ENCODE measurements at regions not wholly inside any gene's neighbourhood (a gene's known extent, or its start where the extent isn't known, plus 50 kb on each side); places are given as distances from the start of the nearest gene placed in this dataset.

DNA sequence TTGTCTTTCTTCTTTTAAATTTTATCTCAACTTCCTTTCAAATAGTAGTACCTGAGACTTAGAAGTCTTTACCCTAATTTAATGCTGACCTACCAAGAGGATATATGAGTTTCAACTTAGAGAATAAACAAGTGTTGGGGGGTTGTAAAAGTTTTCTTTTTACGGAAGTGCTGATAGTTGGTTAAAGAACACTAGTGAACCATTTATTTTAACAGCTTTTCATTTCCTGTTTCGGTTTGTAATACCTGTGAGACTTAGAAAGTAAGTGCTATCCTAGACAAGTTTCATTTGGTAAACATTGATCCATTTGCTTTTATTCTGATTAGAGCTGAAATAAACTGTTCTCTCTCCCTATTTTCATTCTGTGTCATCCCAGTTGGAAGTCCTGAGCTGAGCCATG, 683.1 kb upstream of the SORCS1 start:
- no peak for DNase-seq

DNA sequence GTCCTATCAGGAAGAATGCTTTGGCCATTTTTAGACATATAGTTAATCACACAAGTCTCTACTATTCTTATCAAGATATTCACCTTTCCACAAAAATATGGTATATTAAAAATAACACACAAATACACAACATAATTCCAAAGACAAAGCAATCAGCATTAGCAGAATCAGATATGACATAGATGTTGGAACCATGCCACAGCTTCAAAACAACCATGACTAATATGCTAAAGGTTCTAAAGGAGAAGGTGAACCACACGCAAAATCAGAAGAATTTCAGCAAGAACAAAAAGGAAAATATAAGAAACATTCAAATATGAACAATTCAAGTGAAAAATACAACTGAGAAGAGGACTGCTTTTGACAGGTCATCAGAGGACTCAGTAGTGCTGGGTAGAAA, 670.2 kb upstream of the SORCS1 start:
- no peak for DNase-seq

DNA sequence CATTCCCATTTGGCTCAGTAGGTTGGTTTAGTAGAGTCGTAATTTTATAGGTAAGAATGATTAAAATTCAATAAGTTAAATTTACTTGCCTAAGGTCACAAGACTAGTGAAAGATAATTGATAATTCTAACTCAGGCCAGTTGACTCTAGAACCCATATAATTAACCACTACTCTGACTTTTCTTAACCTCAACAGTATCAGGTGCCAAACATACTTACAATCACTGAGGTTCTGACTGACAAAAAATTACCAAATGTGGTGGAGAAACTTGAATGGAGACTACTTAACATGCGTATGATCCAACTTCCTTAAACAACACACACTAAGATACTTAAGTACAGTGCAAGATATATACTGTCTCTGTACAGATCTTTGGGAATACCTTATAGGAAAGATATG, 667.3 kb upstream of the SORCS1 start:
- no peak for DNase-seq

DNA sequence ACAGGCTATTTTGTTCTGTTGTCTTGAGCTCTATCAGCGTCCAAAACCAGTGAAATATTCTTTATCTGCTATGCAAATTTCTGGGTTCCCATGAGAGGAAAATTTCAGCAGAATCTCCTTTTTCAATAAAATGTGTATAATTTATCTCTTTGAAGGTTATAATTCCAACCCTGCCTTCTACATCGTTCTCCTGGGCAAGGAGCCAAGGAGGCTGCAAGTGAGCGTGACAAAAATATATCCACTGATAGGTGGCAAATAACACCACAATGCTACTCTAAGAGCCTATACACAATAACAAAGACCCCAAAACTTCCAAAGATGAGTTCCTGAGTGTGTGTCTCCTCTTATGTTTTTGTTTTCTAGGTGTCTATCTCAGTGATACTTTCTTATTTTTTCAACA, 664.7 kb upstream of the SORCS1 start:
- DNase-seq: no peak

DNA sequence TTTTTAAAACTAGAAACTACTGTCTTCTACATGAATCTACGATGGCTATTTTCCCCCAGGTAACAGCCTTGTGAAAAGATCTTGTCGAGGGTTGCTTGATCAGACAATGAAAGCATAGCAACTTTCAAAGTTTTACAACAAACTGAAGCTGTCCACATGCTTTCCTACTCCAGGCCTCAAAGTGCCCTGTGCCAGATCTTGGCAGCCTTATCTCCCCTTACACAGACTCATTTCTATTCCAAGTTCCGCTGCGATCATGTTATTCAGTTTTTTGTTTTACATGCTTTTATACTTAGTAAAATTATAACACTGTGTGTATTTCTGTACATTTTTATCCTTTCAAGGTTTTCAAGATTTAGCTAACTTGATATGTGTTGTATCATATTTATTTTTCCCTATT, 661.7 kb upstream of the SORCS1 start:
- no peak for DNase-seq

DNA sequence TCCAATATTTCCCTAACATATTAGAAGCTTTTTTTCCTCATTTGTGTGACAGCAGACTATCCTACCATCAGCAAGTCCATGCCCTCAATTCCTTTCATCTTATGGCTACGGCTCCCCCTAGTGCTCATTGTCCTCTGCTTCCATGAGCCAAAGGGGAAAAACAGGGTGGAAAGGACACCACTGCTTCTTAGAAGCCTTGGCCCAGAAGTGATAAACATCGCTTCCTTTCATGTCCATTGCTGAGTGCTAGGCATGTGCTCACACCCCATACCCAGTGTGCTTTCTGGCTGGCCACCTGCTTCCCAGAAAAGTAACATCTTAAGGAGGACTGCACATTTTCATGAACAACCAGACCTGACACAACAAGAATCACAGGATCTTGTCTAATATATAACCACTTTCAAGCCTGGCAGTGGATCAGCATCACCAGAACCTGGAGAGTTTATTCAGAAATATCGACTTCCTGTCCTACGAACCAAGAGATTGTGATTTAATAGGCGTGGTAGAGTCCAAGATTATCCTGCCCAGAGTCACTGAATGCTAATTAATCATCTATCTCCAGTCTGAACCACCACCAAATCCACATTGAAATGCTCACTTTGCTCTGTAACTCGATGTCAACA, 650.5 kb upstream of the SORCS1 start:
- DNase-seq: peak; percentile 61

DNA sequence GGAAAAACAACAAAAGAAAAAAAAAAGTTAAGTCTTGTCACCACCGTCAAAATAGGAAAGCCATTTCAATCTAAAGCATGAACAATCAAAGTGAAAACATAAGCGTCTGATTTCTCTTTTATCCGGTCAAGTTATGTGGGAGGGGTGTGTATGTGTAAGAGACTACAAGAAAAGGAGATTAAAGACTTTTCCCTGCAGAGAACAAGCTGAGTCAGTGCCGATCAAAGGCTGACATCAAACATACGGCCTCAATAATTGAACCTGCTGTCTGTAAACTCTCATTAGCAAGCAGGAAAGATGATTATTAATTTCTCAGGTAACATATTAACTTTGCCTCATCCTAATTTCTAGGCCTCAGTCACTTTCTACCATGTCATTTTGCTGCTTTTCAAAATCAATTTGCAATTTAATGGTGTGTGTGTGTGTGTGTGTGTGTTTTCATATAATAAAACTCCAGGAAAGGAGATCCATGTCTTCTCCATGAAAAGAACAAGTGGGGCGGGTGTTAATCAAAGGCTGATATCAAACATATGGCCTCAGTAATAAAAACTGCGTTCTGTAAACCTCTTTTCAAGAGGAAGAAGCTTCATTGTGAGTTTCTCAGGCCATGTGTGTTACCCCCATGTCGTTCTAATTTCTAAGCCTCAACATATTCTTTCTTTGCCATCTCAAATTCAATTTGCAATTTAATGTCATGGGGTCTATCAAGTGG, 649.1 kb upstream of the SORCS1 start:
- DNase-seq: no peak

DNA sequence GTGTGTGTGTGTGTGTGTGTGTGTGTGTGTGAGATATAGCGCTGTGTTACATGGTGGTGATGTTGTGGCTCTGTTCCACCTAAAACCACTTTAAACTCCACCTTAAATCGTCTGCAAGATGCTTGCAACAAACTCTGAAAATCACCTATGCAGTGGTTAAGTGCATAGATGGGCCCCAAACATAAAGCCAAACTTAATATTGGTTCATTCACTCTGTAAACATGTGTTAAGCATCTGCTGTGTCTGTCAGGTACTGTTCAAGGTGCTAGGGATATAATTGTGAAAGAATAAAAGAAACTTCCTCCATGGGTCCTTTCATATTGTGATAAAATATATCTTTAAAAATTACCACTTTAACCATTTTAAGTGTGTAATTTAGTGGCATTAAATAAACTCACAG, 645.4 kb upstream of the SORCS1 start:
- no peak for DNase-seq

DNA sequence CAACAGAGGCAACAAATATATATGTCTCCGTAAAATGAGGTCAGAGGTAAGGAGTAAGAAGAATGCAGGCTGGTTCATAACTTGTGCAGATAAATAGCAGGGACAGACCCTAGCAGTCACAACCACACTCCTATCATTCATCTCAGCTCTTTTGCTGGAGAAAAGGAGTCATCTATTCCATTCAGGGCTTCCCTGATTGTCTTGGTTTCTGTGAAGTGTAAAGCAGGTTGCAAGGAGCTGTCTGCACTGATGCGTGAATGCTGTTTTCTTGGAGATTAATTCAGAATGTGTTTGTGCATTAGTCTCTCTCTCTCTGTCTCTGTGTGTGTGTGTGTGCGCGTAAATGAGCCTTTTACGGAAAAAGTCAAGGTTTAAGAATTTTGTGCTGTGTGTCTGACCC, 643.3 kb upstream of the SORCS1 start:
- no peak for DNase-seq

DNA sequence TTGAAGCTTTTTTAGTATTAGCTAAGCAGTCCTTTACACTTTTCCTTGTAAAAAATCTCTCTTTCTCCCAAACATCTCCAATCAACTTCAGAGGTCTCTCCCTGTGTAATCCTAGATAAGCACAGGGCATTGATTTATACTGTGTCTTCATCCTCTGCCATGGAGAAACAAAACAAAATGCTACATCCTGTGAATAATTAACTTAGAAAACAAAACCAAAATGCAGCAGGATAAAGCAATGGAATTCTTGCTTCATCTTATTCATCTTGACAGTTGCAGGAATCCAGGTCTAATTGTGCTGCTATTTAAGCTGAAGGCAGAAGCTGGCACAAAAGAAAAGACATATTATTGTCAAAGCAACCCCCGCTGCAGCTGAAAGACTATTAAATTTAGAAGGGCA, 641.5 kb upstream of the SORCS1 start:
- no peak for DNase-seq

DNA sequence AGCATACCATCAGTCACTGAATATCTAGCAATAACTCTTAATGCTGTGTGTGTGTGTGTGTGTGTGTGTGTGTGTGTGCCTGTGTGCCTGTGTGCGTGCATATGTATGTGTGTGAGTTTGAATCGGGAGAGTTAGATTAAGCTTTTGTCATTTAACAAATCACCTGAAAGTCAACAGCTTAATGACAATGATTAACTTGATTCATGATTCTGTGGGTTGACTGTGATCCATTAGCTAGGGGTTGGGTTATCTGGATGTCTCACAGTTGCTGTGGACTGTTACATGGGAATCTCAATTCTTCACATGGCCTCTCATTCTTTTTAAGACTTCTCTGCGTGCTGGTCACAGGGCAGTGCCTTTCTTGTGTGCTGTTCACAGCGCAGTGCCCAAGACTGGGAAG, 639.0 kb upstream of the SORCS1 start:
- DNase-seq: no peak

DNA sequence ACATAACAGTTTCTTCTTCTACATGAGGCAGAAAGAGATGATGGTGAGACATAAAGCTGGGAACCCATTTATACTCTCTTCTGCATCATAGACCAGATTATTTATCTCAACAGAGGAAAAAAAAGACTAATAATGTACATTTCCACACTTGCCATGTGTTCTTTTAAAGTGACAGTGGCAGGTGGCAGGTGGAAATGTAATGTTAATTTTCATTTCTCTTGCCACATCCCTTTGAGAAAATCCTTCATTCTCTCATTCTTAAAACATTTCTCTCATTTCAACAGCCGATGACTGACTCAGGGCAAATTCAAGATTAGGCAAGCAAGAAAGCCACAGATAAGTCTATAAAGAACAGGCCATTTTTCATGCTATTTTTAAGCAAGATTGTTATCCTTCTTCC, 635.6 kb upstream of the SORCS1 start:
- no peak for DNase-seq

DNA sequence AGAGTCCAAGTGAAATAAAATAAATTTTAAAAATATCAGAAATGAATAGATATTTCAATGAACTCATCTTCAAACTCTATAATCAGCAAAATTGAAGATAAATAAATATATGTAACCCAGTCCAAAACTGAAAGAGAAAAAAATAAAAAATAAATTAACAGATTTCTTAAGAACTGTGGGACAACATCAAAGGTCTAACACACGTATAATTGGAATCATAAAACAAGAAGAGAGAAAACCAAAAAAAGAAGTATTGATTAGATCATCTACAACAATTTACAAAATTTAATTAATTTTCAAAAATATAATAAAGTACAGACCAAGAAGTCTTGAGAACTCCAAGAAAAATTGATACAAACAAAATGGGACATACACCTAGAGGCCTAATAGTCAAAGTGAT, 625.8 kb upstream of the SORCS1 start:
- no peak for DNase-seq

DNA sequence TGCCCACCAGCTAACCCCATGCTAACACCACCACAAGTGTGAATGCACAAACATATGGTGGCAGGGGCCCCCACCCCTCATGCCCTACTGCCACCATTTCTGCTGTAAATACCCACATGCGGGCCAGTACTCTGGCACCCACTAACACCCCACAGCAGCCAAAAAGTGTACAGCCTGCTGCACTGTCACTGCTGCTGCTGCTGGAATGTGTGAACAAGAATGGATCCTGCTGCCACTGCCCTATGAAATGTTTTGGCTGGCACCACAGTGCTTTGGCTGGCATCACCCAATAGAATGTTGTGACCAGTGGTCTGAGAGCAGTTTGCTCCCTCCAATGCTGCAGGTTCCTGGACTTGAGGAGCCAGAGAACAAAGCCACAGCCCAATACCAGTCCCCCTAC, 606.6 kb upstream of the SORCS1 start:
- DNase-seq: no peak

DNA sequence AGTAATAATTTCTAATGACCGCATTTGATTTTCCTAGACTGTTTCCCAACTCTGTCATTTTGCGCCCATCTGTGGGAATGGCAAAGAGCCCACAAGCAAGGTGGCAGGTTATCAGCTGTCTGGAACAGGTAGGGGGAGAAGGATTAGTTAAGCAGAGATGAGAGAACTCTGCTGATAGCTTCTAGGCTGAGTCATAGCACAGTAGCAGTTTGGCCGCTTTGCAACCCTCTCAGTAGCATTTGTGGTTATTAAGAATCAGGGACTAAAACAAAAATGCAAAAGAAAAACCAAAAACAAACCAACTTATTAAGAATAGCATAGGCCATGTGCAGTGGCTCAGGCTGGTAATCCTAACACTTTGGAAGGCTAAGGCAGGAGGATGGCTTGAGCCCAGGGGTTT, 602.7 kb upstream of the SORCS1 start:
- no peak for DNase-seq

DNA sequence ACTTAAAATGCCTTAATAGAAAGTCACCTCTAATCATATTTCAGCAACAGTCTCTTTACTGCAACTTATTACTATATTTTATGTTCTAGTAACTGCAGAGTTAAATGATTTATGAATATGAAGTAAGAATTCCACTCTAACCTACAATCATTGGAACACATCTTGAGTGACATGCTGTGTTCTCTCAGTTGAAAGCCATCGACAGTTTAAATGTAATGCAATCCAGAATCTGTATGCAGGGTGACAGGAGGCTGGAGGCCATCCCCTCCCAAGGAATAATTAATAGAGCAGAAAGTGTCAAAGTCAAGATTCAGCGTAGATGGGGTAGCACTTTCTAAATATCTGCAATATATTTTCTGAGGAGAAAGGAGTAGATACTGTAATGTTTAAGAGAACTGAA, 590.3 kb upstream of the SORCS1 start:
- no peak for DNase-seq

DNA sequence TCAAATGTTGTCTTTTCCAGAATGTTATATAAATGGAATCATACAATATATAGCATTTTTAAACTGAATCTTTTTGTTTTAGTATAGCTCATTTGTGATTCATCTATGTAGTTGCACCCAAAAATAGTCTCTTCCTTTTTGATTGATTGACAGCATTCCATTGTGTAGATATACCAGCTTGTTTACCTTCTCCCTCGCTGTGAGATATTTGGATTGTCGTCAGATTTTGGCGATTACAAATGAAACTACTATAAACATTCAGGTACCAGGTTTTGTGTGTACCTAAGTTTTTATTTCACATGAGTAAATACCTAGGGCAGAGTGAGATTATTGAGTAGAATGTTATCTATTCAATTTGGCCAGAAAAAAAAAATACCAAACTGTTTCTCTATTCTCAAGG, 584.7 kb upstream of the SORCS1 start:
- no peak for DNase-seq

DNA sequence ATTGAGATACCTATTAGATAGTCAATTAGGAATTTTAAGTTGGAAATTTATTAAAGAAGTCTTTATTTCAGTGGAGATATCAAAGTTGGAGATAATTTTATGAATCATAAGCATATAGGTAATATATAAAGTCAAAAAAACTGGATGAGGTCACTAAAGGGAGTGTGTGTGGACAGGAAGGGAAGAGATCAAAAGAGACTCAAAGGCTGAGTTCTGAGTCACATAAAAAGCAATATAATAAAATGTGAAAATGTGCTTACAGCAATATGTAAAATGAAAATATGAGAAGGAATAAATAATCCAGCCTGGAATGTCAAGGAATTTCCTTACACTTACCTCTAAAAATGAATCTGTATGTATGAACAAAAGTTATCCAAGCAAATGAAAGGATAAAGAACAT, 583.3 kb upstream of the SORCS1 start:
- DNase-seq: no peak

DNA sequence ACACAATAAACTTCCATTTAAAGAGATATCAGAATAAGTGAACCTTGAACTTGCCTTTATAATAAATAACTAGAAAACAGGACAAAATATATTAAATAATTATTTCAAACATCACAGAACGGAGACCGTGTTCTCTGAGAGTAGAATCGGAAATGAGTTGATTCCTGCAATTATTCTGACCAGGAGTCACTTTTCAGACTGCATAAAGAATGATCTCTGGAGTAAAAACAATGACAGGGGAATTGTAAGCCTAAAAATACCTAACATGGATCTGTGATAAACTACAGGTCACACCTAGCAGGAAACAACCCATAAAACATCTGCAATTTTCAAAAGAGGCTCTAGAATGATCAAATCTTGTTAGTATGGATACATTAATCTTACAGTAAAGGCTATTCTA, 577.5 kb upstream of the SORCS1 start:
- DNase-seq: no peak

DNA sequence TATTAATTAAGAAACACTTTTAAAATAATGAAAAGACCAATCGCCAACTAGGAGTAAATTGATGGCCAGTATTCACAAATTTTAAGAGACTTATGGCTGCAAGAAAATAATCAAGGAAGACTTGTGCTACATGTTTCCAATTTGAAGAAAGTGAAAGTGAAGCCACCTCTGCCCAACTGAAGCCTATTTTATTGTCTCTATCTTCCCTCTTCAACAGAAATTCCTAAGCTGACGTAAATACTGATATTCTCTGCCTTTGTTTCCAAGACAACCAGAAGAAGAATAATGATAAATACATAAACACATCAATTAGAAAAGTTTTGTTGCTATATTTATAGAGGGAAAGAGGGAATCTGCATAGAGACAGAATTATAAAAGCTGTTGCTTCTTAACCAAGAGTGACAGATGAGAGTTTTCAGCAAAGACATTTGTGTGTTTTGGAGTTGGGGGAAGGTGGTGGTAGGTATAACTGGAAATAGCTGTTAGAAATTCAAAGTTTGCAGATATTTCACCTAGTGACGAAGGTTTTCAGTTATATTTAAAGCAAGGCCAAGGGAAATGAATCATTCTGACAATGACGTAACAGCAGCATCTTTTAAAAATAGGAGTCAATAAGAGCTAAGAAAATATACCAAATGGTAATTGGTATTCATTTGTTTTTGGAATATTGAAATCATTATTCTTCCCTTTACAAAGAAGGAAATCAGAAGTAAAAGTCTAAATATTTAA, 576.6 kb upstream of the SORCS1 start:
- no peak for DNase-seq

DNA sequence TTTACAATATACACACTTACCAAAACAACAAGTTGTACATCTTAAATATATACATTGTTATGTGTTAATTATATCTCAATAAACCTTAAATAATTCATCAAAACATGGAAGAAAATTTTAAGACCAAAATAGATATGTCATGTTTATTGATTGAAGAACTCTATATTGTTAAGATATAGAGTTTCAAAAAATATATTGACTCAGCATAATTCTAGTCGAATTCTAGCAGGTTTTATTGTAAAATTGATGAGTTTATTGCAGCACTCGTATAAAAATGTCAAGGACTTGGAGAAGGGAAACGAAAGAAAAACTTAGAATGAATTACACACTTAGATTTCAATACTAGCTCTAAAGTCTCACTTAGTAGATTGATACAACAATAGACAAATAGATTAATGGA, 575.4 kb upstream of the SORCS1 start:
- no peak for DNase-seq

DNA sequence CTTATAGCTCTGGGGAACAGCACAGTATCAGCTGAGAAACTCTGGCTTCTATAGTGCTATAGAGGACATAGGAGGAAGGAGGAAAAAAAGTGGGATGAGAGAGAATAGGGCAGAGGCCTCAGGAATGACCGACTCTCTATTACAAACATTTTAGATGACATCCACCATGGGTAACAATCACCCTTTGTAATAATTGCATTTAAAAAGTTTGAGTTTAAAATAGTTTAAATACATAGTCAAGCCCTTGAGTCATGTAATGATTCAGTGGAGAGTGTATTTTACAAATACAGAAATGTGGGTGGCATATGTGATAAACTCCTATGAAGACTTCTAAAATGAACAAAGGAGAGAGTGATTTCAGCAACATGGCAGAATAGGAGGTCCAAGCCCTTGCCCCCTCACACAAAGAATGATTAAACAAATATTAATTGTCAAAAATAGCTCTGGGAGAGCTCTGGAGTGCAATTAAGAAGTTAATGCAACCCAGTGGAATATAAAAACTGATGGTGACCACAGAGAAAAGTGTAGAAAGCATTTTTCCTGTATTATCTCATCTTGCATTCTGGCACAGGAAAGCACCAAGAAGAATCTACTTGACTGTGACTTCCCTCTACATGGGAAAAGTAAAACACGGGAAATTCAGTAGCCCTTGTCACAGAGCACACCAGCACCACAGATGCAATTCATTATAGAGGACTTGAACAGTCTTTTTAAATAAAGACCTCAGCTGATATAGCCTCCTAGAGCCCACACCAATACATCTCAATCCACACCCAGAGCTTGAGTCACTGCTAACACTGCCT, 569.0 kb upstream of the SORCS1 start:
- no peak for DNase-seq

DNA sequence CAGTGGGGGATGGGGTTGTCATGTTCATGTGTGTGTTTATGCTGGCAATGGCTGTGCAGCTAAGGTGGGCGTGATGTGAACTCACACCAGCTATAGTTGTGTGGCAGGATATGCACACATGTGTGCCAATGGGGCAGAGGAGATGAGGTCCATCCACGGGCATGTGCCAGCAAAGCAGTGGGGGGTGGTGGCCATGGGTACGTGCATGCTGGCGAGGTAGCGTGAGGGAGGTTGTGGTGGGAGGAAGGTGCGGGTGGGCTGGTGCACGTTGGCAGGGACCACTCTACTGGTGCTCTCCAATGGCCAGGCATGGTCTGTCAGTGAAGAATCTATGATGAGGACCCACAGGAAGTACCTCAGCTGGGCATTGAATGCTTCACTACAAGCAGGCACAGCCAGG, 567.5 kb upstream of the SORCS1 start:
- DNase-seq: no peak

DNA sequence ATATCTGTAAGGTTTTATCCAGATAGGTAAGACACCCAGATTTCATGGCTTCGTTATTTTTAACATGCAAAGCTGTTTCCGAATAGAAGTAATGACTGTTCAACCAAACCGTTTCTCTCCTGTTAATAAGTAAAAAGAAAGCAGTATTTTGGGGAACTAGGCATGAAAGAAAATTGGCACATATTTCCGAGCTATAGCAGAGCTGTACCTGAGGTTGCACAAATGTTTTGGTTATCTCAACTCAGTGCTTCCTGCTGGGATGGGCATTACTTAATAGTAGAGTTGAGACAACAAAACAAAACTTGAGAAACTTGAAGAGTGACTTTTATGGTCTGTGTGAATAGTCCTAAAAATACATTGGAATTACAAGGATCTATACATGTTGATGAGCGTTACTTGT, 564.3 kb upstream of the SORCS1 start:
- DNase-seq: no peak
